Stimulated activated CD4-positive, alpha-beta T cell treated with anti-CD3 and anti-CD28 coated beads, Interleukin-4, amount 100 ng/mL, for 1 hour (primary cell): ENCODE measurements at regions not wholly inside any gene's neighbourhood (a gene's known extent, or its start where the extent isn't known, plus 50 kb on each side); places are given as distances from the start of the nearest gene placed in this dataset.
"Not testable (repeated sequence)": the region's sequence is repeated elsewhere in the genome, so short reads cannot be mapped to it uniquely, and the experiment has no call there.

Experiments
- DNase-seq: peaks from one replicate; pipeline ENCODE4 v3.0.0-alpha.2; 2020

GRCh38 chr10:42533866-42534265 is 104.5 kb downstream of the ZNF33B start:
- DNase-seq: not testable (repeated sequence)

GRCh38 chr10:42532996-42533395 is 105.4 kb downstream of the ZNF33B start:
- DNase-seq: no peak

GRCh38 chr10:42523098-42523497 is 115.3 kb downstream of the ZNF33B start:
- no peak for DNase-seq

GRCh38 chr10:42519761-42520460 is 118.5 kb downstream of the ZNF33B start:
- DNase-seq: no peak

- DNase-seq: no peak
These were observed 119.3 kb downstream of the ZNF33B start for GRCh38 chr10:42519079-42519478.

- DNase-seq: no peak
These were observed 124.4 kb downstream of the ZNF33B start for GRCh38 chr10:42513921-42514320.

- DNase-seq: no peak
These were observed 146.6 kb downstream of the ZNF33B start for GRCh38 chr10:42491801-42492200.

GRCh38 chr10:42491001-42491592 is 147.3 kb downstream of the ZNF33B start:
- DNase-seq: no peak

- DNase-seq: no peak
These were observed 148.0 kb downstream of the ZNF33B start for GRCh38 chr10:42490368-42490767.

- DNase-seq: no peak
These were observed 150.0 kb downstream of the ZNF33B start for GRCh38 chr10:42488416-42488815.

- no peak for DNase-seq
These were observed 156.0 kb downstream of the ZNF33B start for GRCh38 chr10:42482411-42482810.

GRCh38 chr10:42479057-42479456 is 159.3 kb downstream of the ZNF33B start:
- DNase-seq: no peak

- DNase-seq: no peak
These were observed 161.2 kb downstream of the ZNF33B start for GRCh38 chr10:42477170-42477569.

GRCh38 chr10:42476101-42476500 is 162.3 kb downstream of the ZNF33B start:
- DNase-seq: no peak

- no peak for DNase-seq
These were observed 162.9 kb downstream of the ZNF33B start for GRCh38 chr10:42475168-42476098.

- DNase-seq: no peak
These were observed 184.1 kb downstream of the ZNF33B start for GRCh38 chr10:42454313-42454712.

GRCh38 chr10:42431095-42431494 is 207.3 kb downstream of the ZNF33B start:
- DNase-seq: no peak

- no peak for DNase-seq
These were observed 209.8 kb downstream of the ZNF33B start for GRCh38 chr10:42428534-42428933.

GRCh38 chr10:42422911-42423310 is 215.5 kb downstream of the ZNF33B start:
- DNase-seq: no peak

GRCh38 chr10:42421812-42422211 is 216.6 kb downstream of the ZNF33B start:
- DNase-seq: no peak

- no peak for DNase-seq
These were observed 218.6 kb downstream of the ZNF33B start for GRCh38 chr10:42419789-42420188.

GRCh38 chr10:42380926-42381547 is 257.3 kb downstream of the ZNF33B start:
- DNase-seq: no peak

GRCh38 chr10:42367532-42368230 is 270.7 kb downstream of the ZNF33B start:
- DNase-seq: peak; percentile 5
